Subcutaneous abdominal adipose tissue (tissue), 5 donors: ENCODE measurements at regions not wholly inside any gene's neighbourhood (a gene's known extent, or its start where the extent isn't known, plus 50 kb on each side); places are given as distances from the start of the nearest gene placed in this dataset.

Source experiments
- H3K27ac ChIP-seq: one replicate; pipeline ENCODE4 v1.7.0; 2013; ENCODE audit warnings: low read depth, mild to moderate bottlenecking, inconsistent platforms, low read length, moderate library complexity
- H3K27me3 ChIP-seq, 5 donors: one replicate each; pipeline ENCODE4 v1.7.0; 2013; ENCODE audit warnings: low read length in 5 of 5, inconsistent platforms in 1 of 5; ENCODE audit not compliant: control insufficient read depth in 5 of 5, insufficient read depth in 4 of 5
- H3K36me3 ChIP-seq, 5 donors: one replicate each; pipeline ENCODE4 v1.7.0; 2013; ENCODE audit warnings: low read length in 5 of 5; ENCODE audit not compliant: control insufficient read depth in 5 of 5, insufficient read depth in 5 of 5
- H3K4me1 ChIP-seq, 5 donors: one replicate each; pipeline ENCODE4 v1.7.0; 2013; ENCODE audit warnings: low read length in 5 of 5, mild to moderate bottlenecking in 3 of 5, moderate library complexity in 1 of 5; ENCODE audit not compliant: control insufficient read depth in 5 of 5, insufficient read depth in 5 of 5
- H3K4me3 ChIP-seq, 5 donors: one replicate each; pipeline ENCODE4 v1.7.0; 2013; ENCODE audit warnings: low read length in 5 of 5, low read depth in 1 of 5
- H3K9ac ChIP-seq, 5 donors: one replicate each; pipeline ENCODE4 v1.7.0; 2013; ENCODE audit warnings: low read length in 5 of 5, mild to moderate bottlenecking in 4 of 5, moderate library complexity in 3 of 5
- H3K9me3 ChIP-seq, 5 donors: one replicate each; pipeline ENCODE4 v1.7.0; 2013; ENCODE audit warnings: low read length in 5 of 5; ENCODE audit not compliant: control insufficient read depth in 5 of 5
- donor health status: healthy.
- donor health status: healthy.
- donor health status: healthy.
- donor health status: healthy.
- donor health status: healthy.

DNA sequence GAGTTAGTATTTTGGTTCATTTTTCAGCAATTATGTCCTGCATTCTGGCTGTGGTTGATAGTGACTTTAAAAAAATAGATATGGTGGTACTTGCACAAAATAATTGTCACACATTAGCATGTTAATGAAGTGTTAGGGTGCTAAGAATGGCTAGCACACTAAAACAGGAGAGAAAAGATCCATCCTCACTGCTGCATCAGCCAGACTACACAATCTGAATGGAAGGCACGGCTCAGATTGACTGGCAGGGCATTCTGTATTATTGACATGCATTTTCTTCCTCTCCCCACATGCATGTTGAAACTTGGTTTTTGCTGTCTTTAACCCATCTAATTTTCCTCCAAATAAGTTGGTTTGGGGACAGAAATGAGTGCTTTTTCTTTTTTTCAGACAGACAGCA lies 306.3 kb downstream of the PRL start:
- no peak overlapping the region for H3K27ac ChIP-seq
- no peaks in the 10 kb centered on the region for H3K9me3 ChIP-seq
- no peak overlapping the region for H3K4me3 ChIP-seq
- H3K9ac ChIP-seq = no peak overlapping the region
- H3K36me3 ChIP-seq = no peaks in the 10 kb centered on the region
- H3K27me3 ChIP-seq = no peaks in the 10 kb centered on the region
- peaks cover 2 to 17% (median 13%) of the 10 kb centered on the region in 5 donors for H3K4me1 ChIP-seq

DNA sequence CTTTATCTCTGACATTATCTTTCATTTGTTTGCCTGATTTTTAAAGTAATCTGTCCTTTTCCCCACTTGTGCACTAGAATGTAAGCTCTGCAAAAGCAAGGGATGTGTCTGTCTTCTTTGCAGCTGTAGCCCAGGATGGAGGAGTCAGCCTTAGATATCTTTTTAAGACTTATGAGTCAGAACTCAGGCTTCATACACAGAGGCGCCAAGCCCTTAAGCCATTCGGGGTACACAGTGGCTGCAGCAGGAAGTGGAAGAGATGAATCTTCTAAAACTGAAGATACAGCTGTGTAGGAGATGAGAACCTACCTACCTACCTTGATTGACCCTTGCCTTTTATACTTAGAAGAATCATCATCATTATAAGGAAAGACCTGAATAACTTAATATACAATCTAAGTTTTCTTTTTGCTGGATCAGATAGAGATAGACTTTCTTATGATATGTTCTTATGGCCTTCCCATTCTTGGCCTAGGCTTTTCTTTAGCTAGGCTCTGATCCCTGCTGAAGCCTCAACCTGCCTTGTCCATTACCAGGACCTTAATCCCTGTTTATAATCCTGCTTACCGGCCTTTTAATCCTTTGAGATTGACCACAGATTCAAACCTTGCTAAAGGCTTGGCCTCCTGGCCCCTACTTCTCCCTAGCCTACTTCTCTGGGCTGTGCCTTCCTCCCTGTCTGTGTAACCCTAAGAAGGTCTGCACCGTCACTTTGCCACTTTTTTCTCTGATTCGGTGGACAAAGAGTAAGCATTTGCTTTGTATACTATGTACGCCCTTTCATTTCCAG lies 304.5 kb downstream of the PRL start:
- Histone ChIP-seq H3K4me1 (peaks cover 0 to 7% (median 5%) of the 10 kb centered on the region in 5 donors), H3K4me3 (no peak overlapping the region), H3K9ac (no peak overlapping the region)

DNA sequence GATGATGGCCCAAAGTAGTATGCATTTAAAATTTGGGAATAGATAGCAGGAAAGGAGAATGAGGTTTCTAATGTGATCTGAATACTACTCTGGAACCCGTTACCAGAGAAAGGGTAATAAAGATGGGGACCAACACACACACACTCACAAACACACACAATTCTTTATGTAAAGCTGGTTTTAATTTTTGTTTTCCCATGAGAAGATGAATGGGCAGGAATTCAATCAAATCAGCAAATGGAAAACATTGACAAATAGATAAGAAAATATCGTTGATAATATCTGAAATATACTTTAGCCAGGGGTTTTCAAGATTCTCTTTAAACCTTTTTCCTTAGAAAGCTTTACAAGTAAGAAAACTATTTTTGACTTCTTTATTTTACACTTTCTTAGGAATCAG lies 303.0 kb downstream of the PRL start:
- Histone ChIP-seq H3K27ac (no peak overlapping the region), H3K9ac (no peak overlapping the region), H3K27me3 (no peaks in the 10 kb centered on the region), H3K36me3 (no peaks in the 10 kb centered on the region), H3K4me1 (peaks cover 0 to 5% (median 0%) of the 10 kb centered on the region in 5 donors), H3K4me3 (no peak overlapping the region), H3K9me3 (no peaks in the 10 kb centered on the region)

More for the DNA sequence above, 304.5 kb downstream of the PRL start:
- H3K27ac ChIP-seq = no peak overlapping the region
- no peaks in the 10 kb centered on the region for H3K9me3 ChIP-seq
- H3K27me3 ChIP-seq = no peaks in the 10 kb centered on the region
- no peaks in the 10 kb centered on the region for H3K36me3 ChIP-seq

DNA sequence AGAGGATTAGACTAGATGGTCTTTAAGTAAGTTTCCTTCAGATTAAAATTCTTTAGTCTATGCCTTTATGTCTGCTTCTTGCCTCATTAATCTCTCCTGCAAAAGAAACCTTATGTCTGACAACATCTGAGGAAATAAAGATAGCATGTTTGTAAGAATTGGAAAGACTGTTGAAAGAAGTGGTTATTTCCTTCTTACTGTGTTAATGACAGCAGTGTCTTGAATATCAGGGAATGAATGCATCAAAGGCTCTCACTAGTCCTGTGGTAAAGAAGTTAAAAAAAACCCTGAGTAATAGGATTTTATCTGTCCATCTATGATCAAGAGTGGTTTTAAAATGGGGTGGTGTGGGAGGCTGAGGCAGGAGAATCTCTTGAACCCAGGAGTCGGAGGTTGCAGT lies 302.0 kb downstream of the PRL start:
- H3K9me3 ChIP-seq = no peaks in the 10 kb centered on the region
- no peak overlapping the region for H3K9ac ChIP-seq
- no peak overlapping the region for H3K27ac ChIP-seq
- H3K4me3 ChIP-seq = no peak overlapping the region
- no peaks in the 10 kb centered on the region for H3K27me3 ChIP-seq
- peaks cover 0 to 11% (median 0%) of the 10 kb centered on the region in 5 donors for H3K4me1 ChIP-seq
- H3K36me3 ChIP-seq = no peaks in the 10 kb centered on the region

DNA sequence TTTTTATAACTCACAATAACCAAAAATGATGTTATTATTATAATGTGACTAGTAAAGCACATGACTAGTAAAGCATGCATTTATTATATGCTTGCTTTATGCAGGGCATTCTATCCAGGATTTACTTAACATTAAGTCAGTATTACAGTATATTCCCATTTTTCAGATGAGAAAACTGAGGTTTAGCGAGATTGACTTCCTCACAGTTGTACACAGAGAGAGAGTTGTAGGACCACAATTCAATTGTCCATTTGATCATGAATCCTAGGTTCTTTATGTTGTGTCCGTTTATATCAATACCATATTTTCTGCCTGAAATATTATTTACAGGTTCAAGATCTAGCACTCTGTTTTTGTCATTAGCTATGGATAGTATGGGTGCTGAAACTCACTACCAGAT lies 301.5 kb downstream of the PRL start:
- no peaks in the 10 kb centered on the region for H3K9me3 ChIP-seq
- no peak overlapping the region for H3K27ac ChIP-seq
- no peak overlapping the region for H3K9ac ChIP-seq
- H3K4me1 ChIP-seq = peaks cover 0 to 11% (median 0%) of the 10 kb centered on the region in 5 donors
- H3K4me3 ChIP-seq = no peak overlapping the region
- no peaks in the 10 kb centered on the region for H3K36me3 ChIP-seq
- H3K27me3 ChIP-seq = no peaks in the 10 kb centered on the region

DNA sequence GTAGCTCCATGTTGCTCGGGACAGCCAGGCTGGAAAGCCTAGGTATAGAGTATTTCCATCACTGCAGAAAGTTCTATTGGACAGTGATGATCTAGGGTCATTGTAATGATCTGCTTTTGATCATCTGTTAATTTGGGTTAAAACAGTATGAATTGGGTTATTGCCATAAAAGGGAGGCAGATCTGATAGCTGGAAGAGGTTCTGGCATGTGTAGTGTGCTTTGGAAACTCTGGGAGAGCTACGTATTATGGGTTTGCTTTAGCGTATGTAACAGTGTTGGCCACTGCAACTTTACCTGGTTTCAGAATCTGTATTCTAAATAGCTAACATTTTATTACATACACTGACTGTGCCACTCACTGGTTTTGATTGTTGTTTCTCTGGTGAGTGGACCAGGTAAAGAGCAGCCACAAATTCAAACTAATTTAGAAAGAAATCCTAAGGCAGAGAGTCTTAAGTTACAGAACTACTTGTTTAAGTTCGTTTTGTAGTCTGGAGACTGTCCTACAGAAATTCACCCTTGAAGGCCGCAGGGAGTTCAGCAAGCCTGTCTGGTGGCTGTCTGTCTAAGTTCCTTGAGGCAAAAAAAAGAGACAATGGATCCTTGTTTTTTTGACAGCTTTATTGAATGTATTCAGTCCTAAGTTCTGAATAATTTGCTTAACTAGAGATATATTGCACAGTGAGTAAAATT lies 300.3 kb downstream of the PRL start:
- Histone ChIP-seq H3K4me3 (no peak overlapping the region), H3K36me3 (no peaks in the 10 kb centered on the region), H3K9me3 (no peaks in the 10 kb centered on the region), H3K9ac (no peak overlapping the region), H3K4me1 (peaks cover 0 to 11% (median 0%) of the 10 kb centered on the region in 5 donors), H3K27ac (no peak overlapping the region), H3K27me3 (no peaks in the 10 kb centered on the region)

DNA sequence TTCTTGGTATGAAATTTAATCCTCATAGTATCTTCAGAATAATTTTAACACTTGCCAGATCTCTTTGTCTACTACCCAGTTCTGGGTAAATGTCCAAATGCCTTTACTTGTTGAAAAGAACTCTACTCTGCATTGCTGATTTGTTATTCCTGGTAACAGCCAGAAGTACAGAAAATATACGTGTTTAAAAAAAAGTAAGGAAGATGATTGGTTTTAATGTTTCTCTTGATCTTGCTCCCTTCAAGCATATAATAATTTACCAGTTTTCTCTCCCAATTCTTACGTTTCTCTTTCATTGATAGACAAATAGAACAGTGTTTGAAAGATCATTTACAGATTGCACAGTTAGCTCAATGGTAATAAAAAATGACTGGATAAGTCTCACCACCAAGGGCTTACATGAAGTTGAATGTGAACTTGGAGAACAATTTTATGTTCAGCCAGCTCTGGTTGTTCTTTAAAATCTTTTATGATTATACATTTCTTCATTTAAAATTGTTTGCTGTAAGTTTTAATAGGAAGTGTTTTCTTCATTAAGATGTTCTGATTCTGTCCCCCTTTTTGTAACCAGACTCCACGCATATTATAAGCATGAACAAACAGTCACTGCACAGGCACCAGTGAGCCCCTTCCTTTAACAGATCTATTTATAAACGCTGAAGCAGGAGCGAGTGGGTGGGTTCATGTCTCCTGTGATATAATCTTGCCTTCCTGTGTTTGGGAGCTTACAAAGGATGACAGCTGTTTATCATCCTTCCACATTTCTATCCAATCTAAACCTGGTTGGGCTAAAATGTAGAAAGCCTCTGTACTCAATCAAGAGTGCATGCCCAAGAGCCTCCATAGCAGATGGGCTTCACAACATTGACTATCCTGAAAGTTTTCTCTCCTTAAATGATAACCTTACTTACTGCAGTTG lies 299.5 kb downstream of the PRL start:
- Histone ChIP-seq H3K27ac (no peak overlapping the region), H3K4me1 (peaks cover 0 to 11% (median 0%) of the 10 kb centered on the region in 5 donors), H3K27me3 (no peaks in the 10 kb centered on the region), H3K36me3 (no peaks in the 10 kb centered on the region), H3K9ac (no peak overlapping the region), H3K4me3 (no peak overlapping the region), H3K9me3 (no peaks in the 10 kb centered on the region)

DNA sequence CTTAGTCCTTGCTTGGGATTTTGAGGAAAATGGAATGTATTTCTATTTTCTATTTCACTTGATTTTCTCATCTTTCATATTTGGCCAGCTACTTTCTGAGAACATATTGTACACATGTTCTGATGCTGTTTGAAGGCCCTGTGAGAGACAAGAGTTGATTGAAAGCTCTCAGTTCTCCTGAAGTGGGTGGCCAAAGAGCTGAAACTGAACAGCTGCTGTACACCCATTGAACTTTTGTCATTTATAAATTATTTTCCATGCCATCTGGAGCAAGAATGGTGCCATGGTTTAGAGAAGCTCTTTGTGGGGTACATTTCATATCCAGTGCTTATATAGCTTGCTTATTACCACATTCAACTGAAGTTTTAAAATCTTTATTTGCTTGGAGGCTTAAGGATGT lies 298.3 kb downstream of the PRL start:
- no peaks in the 10 kb centered on the region for H3K9me3 ChIP-seq
- H3K27ac ChIP-seq = no peak overlapping the region
- H3K4me1 ChIP-seq = peaks cover 0 to 11% (median 0%) of the 10 kb centered on the region in 5 donors
- no peak overlapping the region for H3K9ac ChIP-seq
- H3K4me3 ChIP-seq = no peak overlapping the region
- no peaks in the 10 kb centered on the region for H3K27me3 ChIP-seq
- H3K36me3 ChIP-seq = no peaks in the 10 kb centered on the region

DNA sequence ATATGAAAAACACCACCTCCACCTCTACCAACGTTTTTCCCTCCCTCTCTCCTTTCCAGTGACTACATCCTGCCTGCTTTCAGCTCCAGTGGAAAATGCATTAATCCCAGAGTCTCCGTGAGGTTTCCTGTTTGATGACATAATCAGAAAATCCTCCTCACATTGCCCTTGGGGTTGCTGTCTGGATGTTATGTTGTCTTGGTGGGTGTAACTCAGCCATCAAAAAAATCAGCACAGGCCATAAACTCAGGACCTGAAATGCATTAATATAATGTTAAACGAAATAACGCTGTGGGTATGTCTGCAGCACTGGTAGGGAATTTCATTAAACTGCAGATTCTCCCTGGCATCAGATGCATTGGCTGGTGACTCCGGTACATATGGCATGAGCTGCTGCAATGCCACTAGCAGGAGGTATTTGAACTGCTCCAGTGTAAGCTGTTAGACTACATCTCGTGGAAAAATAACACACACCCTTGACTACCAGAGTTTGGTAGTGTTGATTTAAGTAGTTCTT lies 297.8 kb downstream of the PRL start:
- Histone ChIP-seq H3K4me1 (peaks cover 0 to 11% (median 0%) of the 10 kb centered on the region in 5 donors), H3K36me3 (no peaks in the 10 kb centered on the region), H3K27ac (no peak overlapping the region), H3K4me3 (no peak overlapping the region), H3K27me3 (no peaks in the 10 kb centered on the region), H3K9ac (no peak overlapping the region), H3K9me3 (no peaks in the 10 kb centered on the region)
